HG02885 (cell line): ENCODE measurements at regions not wholly inside any gene's neighbourhood (a gene's known extent, or its start where the extent isn't known, plus 50 kb on each side); places are given as distances from the start of the nearest gene placed in this dataset.
"Not testable (repeated sequence)": the region's sequence is repeated elsewhere in the genome, so short reads cannot be mapped to it uniquely, and the experiment has no call there.

Experiments used
- ATAC-seq: cut with Tn5 transposase; IDR thresholded peaks from one replicate; pipeline ENCODE4 v1.9.1; 2021; ENCODE audit warnings: mild to moderate bottlenecking; ENCODE audit not compliant: unreplicated experiment, poor library complexity

GRCh38 chrX:85544609-85545008 lies 165.1 kb upstream of the POF1B start:
- no peak for ATAC-seq

- no peak for ATAC-seq
Measured at GRCh38 chrX:85543866-85544265, 164.4 kb upstream of the POF1B start.

- ATAC-seq = not testable (repeated sequence)
Measured at GRCh38 chrX:85529141-85529540, 149.7 kb upstream of the POF1B start.

- no peak for ATAC-seq
Measured at GRCh38 chrX:85517994-85518718, 138.7 kb upstream of the POF1B start.

- ATAC-seq = no peak
Measured at GRCh38 chrX:85516131-85516530, 136.7 kb upstream of the POF1B start.

- ATAC-seq = no peak
Measured at GRCh38 chrX:85506871-85507270, 127.4 kb upstream of the POF1B start.

GRCh38 chrX:85505801-85506200 lies 126.3 kb upstream of the POF1B start:
- no peak for ATAC-seq

GRCh38 chrX:85504381-85504780 lies 124.9 kb upstream of the POF1B start:
- no peak for ATAC-seq

- ATAC-seq = no peak
Measured at GRCh38 chrX:85503258-85504158, 124.0 kb upstream of the POF1B start.

- ATAC-seq = no peak
Measured at GRCh38 chrX:85501349-85501748, 121.9 kb upstream of the POF1B start.

- ATAC-seq = no peak
Measured at GRCh38 chrX:85499400-85499799, 119.9 kb upstream of the POF1B start.

- no peak for ATAC-seq
Measured at GRCh38 chrX:85493821-85494220, 114.4 kb upstream of the POF1B start.

GRCh38 chrX:85454295-85454694 lies 74.8 kb upstream of the POF1B start:
- ATAC-seq = no peak

- no peak for ATAC-seq
Measured at GRCh38 chrX:85444613-85445012, 65.1 kb upstream of the POF1B start.
